ENCODE measurements at regions not wholly inside any gene's neighbourhood (a gene's known extent, or its start where the extent isn't known, plus 50 kb on each side); places are given as distances from the start of the nearest gene placed in this dataset.
"Not testable (repeated sequence)": the region's sequence is repeated elsewhere in the genome, so short reads cannot be mapped to it uniquely, and the experiment has no call there.

- Mint-ChIP-seq H3K4me1 (no peaks in the 10 kb centered on the region), H3K27me3 (no peaks in the 10 kb centered on the region), H3K4me3 (no peak overlapping the region), H3K27ac (no peak overlapping the region), H3K36me3 (no peaks in the 10 kb centered on the region), H3K9me3 (peaks cover 0 to 15% (median 3%) of the 10 kb centered on the region in 9 donors)
- no peak for ATAC-seq
- POLR2A ChIA-PET = no interaction called here
- no peak for DNase-seq
These were observed 431.2 kb downstream of the GASK1B start for GRCh38 chr4:157741642-157742041.

GRCh38 chr4:157739242-157739641 lies 433.6 kb downstream of the GASK1B start:
- Mint-ChIP-seq H3K27ac (no peak overlapping the region), H3K4me1 (no peaks in the 10 kb centered on the region), H3K36me3 (no peaks in the 10 kb centered on the region), H3K4me3 (no peak overlapping the region), H3K9me3 (peaks cover 0 to 10% (median 0%) of the 10 kb centered on the region in 9 donors), H3K27me3 (no peaks in the 10 kb centered on the region)
- DNase-seq = no peak
- no peak for ATAC-seq
- POLR2A ChIA-PET = no interaction called here

- H3K4me3 Mint-ChIP-seq = no peak overlapping the region
- no peak for DNase-seq
- peaks cover 0 to 31% (median 3%) of the 10 kb centered on the region in 9 donors for H3K9me3 Mint-ChIP-seq
- H3K36me3 Mint-ChIP-seq = no peaks in the 10 kb centered on the region
- no peak for ATAC-seq
- POLR2A ChIA-PET = no interaction called here
- H3K27ac Mint-ChIP-seq = no peak overlapping the region
- H3K27me3 Mint-ChIP-seq = no peaks in the 10 kb centered on the region
- H3K4me1 Mint-ChIP-seq = no peaks in the 10 kb centered on the region
These were observed 444.6 kb downstream of the GASK1B start for GRCh38 chr4:157728215-157728614.

GRCh38 chr4:157727163-157727562 lies 445.7 kb downstream of the GASK1B start:
- Mint-ChIP-seq H3K9me3 (peaks cover 0 to 31% (median 6%) of the 10 kb centered on the region in 9 donors), H3K27me3 (no peaks in the 10 kb centered on the region), H3K4me3 (no peak overlapping the region), H3K4me1 (no peaks in the 10 kb centered on the region), H3K27ac (no peak overlapping the region), H3K36me3 (no peaks in the 10 kb centered on the region)
- ATAC-seq (no peak), DNase-seq (no peak)
- POLR2A ChIA-PET = no interaction called here

GRCh38 chr4:157722146-157722545 lies 450.7 kb downstream of the GASK1B start:
- DNase-seq (no peak), ATAC-seq (no peak)
- no peak overlapping the region for H3K4me3 Mint-ChIP-seq
- peaks cover 2 to 15% (median 8%) of the 10 kb centered on the region in 9 donors for H3K9me3 Mint-ChIP-seq
- POLR2A ChIA-PET = no interaction called here
- H3K27me3 Mint-ChIP-seq = no peaks in the 10 kb centered on the region
- H3K4me1 Mint-ChIP-seq = no peaks in the 10 kb centered on the region
- no peaks in the 10 kb centered on the region for H3K36me3 Mint-ChIP-seq
- no peak overlapping the region for H3K27ac Mint-ChIP-seq

- POLR2A ChIA-PET = no interaction called here
- DNase-seq (no peak), ATAC-seq (no peak)
- Mint-ChIP-seq H3K27ac (no peak overlapping the region), H3K27me3 (no peaks in the 10 kb centered on the region), H3K4me1 (peaks cover 0 to 2% (median 0%) of the 10 kb centered on the region in 4 donors), H3K36me3 (no peaks in the 10 kb centered on the region), H3K9me3 (peaks cover 0 to 8% (median 0%) of the 10 kb centered on the region in 9 donors), H3K4me3 (no peak overlapping the region)
These were observed 459.5 kb downstream of the GASK1B start for GRCh38 chr4:157713342-157713741.

GRCh38 chr4:157706155-157706554 lies 466.7 kb downstream of the GASK1B start:
- Mint-ChIP-seq H3K4me3 (no peak overlapping the region), H3K4me1 (no peaks in the 10 kb centered on the region), H3K36me3 (no peaks in the 10 kb centered on the region), H3K27me3 (no peaks in the 10 kb centered on the region), H3K9me3 (peaks cover 0 to 9% (median 5%) of the 10 kb centered on the region in 9 donors), H3K27ac (no peak overlapping the region)
- ATAC-seq (no peak), DNase-seq (no peak)
- POLR2A ChIA-PET = no interaction called here

- Mint-ChIP-seq H3K4me1 (no peaks in the 10 kb centered on the region), H3K9me3 (peaks cover 0 to 12% (median 5%) of the 10 kb centered on the region in 9 donors), H3K27ac (no peak overlapping the region), H3K27me3 (no peaks in the 10 kb centered on the region), H3K4me3 (no peak overlapping the region), H3K36me3 (no peaks in the 10 kb centered on the region)
- DNase-seq = no peak
- POLR2A ChIA-PET = no interaction called here
- ATAC-seq = no peak
These were observed 470.0 kb downstream of the GASK1B start for GRCh38 chr4:157702831-157703230.

GRCh38 chr4:157701695-157701994 lies 471.2 kb downstream of the GASK1B start:
- H3K4me3 Mint-ChIP-seq = no peak overlapping the region
- ATAC-seq (no peak), DNase-seq (no peak)
- no peak overlapping the region for H3K27ac Mint-ChIP-seq
- H3K9me3 Mint-ChIP-seq = peaks cover 0 to 10% (median 4%) of the 10 kb centered on the region in 9 donors
- no peaks in the 10 kb centered on the region for H3K27me3 Mint-ChIP-seq
- H3K36me3 Mint-ChIP-seq = no peaks in the 10 kb centered on the region
- H3K4me1 Mint-ChIP-seq = no peaks in the 10 kb centered on the region
- POLR2A ChIA-PET = no interaction called here

GRCh38 chr4:157700898-157701694 lies 471.7 kb downstream of the GASK1B start:
- H3K36me3 Mint-ChIP-seq = no peaks in the 10 kb centered on the region
- no peak overlapping the region for H3K4me3 Mint-ChIP-seq
- H3K27me3 Mint-ChIP-seq = no peaks in the 10 kb centered on the region
- ATAC-seq (no peak), DNase-seq (no peak)
- POLR2A ChIA-PET = no interaction called here
- H3K27ac Mint-ChIP-seq = no peak overlapping the region
- no peaks in the 10 kb centered on the region for H3K4me1 Mint-ChIP-seq
- peaks cover 0 to 10% (median 4%) of the 10 kb centered on the region in 9 donors for H3K9me3 Mint-ChIP-seq

- H3K27ac Mint-ChIP-seq = no peak overlapping the region
- ATAC-seq (no peak), DNase-seq (no peak)
- no peaks in the 10 kb centered on the region for H3K4me1 Mint-ChIP-seq
- peaks cover 0 to 23% (median 0%) of the 10 kb centered on the region in 9 donors for H3K9me3 Mint-ChIP-seq
- H3K36me3 Mint-ChIP-seq = no peaks in the 10 kb centered on the region
- no peak overlapping the region for H3K4me3 Mint-ChIP-seq
- POLR2A ChIA-PET = no interaction called here
- H3K27me3 Mint-ChIP-seq = peaks cover 0 to 3% (median 0%) of the 10 kb centered on the region in 5 donors
These were observed 468.9 kb downstream of the GRIA2 start for GRCh38 chr4:157689476-157689875.

- H3K27ac Mint-ChIP-seq = no peak overlapping the region
- no peaks in the 10 kb centered on the region for H3K36me3 Mint-ChIP-seq
- no peak for ATAC-seq
- peaks cover 0 to 23% (median 3%) of the 10 kb centered on the region in 9 donors for H3K9me3 Mint-ChIP-seq
- H3K27me3 Mint-ChIP-seq = peaks cover 0 to 3% (median 0%) of the 10 kb centered on the region in 5 donors
- H3K4me1 Mint-ChIP-seq = no peaks in the 10 kb centered on the region
- POLR2A ChIA-PET = no interaction called here
- no peak for DNase-seq
- no peak overlapping the region for H3K4me3 Mint-ChIP-seq
These were observed 467.4 kb downstream of the GRIA2 start for GRCh38 chr4:157687971-157688370.

- ATAC-seq, H3K4me1 Mint-ChIP-seq, H3K27me3 Mint-ChIP-seq, POLR2A ChIA-PET, H3K27ac Mint-ChIP-seq, H3K4me3 Mint-ChIP-seq, H3K36me3 Mint-ChIP-seq, DNase-seq: not testable (repeated sequence)
- H3K9me3 Mint-ChIP-seq = peaks cover 3 to 33% (median 12%) of the 10 kb centered on the region in 9 donors
These were observed 458.8 kb downstream of the GRIA2 start for GRCh38 chr4:157679326-157679725.

GRCh38 chr4:157678478-157678877 lies 457.9 kb downstream of the GRIA2 start:
- H3K4me1 Mint-ChIP-seq = no peaks in the 10 kb centered on the region
- no peak for ATAC-seq

More at GRCh38 chr4:157678478-157678877, 457.9 kb downstream of the GRIA2 start:
- Mint-ChIP-seq H3K27ac (no peak overlapping the region), H3K4me3 (no peak overlapping the region), H3K36me3 (no peaks in the 10 kb centered on the region), H3K27me3 (no peaks in the 10 kb centered on the region), H3K9me3 (peaks cover 1 to 29% (median 12%) of the 10 kb centered on the region in 9 donors)
- no peak for DNase-seq
- POLR2A ChIA-PET = no interaction called here
